Mucosa of stomach (tissue), 1 donor: ENCODE measurements at regions not wholly inside any gene's neighbourhood (a gene's known extent, or its start where the extent isn't known, plus 50 kb on each side); places are given as distances from the start of the nearest gene placed in this dataset.
"Not testable (repeated sequence)": the region's sequence is repeated elsewhere in the genome, so short reads cannot be mapped to it uniquely, and the experiment has no call there.

Experiments used
- H3K27me3 ChIP-seq: one replicate; pipeline ENCODE4 v1.7.0; 2013; ENCODE audit warnings: mild to moderate bottlenecking, low read length; ENCODE audit not compliant: control insufficient read depth, insufficient read depth
- H3K36me3 ChIP-seq: one replicate; pipeline ENCODE4 v1.7.0; 2013; ENCODE audit warnings: low read length; ENCODE audit not compliant: control insufficient read depth, insufficient read depth
- H3K4me1 ChIP-seq: one replicate; pipeline ENCODE4 v1.7.0; 2013; ENCODE audit warnings: mild to moderate bottlenecking, low read length; ENCODE audit not compliant: control insufficient read depth, insufficient read depth
- H3K4me3 ChIP-seq: one replicate; pipeline ENCODE4 v1.7.0; 2013; ENCODE audit warnings: low read length
- H3K9ac ChIP-seq: one replicate; pipeline ENCODE4 v1.7.0; 2013; ENCODE audit warnings: mild to moderate bottlenecking, low read length, moderate library complexity
- H3K9me3 ChIP-seq: one replicate; pipeline ENCODE4 v1.7.0; 2013; ENCODE audit warnings: mild to moderate bottlenecking, low read length, moderate library complexity; ENCODE audit not compliant: control insufficient read depth
- donor health status: Pancreatic carcinoma.

DNA sequence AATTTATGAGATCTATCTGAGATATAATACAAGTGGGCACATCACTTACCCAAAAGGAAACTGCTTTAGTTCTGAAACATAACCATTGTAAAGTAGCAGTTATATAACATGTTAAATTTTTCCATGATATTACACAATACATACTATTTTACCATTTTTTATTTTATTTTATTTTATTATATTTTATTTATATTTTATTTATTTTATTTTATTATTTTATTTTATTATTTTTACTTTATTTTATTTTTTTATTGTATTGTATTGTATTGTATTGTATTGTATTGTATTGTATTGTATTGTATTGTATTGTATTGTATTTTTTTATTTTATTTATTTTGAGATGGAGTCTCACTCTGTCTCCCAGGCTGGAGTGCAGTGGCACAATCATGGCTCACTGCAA, 1095.9 kb downstream of the SUCLG1 start:
- H3K9ac ChIP-seq, H3K4me1 ChIP-seq, H3K9me3 ChIP-seq, H3K4me3 ChIP-seq, H3K36me3 ChIP-seq, H3K27me3 ChIP-seq: not testable (repeated sequence)

GRCh38 chr2:83359336-83359735, 1099.7 kb downstream of the SUCLG1 start:
- H3K9ac ChIP-seq: no peak overlapping the region
- no peaks in the 10 kb centered on the region for H3K27me3 ChIP-seq
- no peaks in the 10 kb centered on the region for H3K9me3 ChIP-seq
- H3K36me3 ChIP-seq: no peaks in the 10 kb centered on the region
- H3K4me1 ChIP-seq: no peaks in the 10 kb centered on the region
- H3K4me3 ChIP-seq: no peak overlapping the region

DNA sequence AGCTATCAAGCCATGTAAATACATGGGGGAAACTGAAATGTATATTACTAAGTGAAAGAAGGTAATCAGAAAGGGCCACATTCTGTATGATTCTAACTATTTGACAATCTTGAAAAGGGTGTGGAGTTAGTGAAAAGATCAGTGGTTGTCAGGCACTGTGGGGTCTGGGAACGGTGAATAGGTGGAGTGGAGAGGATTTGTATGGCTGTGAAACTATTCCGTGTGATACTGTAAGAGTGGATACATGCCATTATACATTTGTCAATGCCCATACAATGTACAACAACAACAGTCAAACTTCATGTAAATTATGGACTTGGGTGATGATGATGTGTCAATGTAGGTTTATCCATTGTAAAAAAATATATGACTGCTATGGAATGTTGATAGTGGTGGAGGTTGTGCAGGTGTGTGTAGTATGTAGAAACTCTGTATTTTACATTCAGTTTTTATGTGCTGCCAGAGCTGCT, 1116.2 kb downstream of the SUCLG1 start:
- no peak overlapping the region for H3K4me3 ChIP-seq
- H3K27me3 ChIP-seq: no peaks in the 10 kb centered on the region
- no peak overlapping the region for H3K9ac ChIP-seq
- H3K9me3 ChIP-seq: no peaks in the 10 kb centered on the region
- no peaks in the 10 kb centered on the region for H3K36me3 ChIP-seq
- no peaks in the 10 kb centered on the region for H3K4me1 ChIP-seq

DNA sequence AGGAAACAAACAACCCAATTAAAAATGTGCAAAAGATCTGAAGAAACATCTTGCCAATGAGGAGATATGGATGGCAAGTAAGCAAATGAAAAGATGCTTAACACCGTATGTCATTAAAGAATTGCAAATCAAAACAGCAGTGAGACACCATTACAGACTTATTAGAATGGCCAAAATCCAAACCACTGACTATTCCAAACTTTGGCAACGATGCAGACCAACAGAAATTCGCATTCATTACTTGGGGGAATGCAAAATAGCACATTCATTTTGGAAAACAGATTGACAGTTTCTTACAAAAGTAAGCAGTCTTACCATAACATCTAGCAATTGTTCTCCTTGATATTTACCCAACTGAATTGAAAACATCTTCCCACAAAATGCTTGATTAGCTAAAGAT, 1118.7 kb downstream of the SUCLG1 start:
- Histone ChIP-seq H3K36me3 (no peaks in the 10 kb centered on the region), H3K9me3 (no peaks in the 10 kb centered on the region)

GRCh38 chr2:83339942-83340341, 1119.1 kb downstream of the SUCLG1 start:
- H3K9me3 ChIP-seq, H3K4me3 ChIP-seq, H3K9ac ChIP-seq, H3K27me3 ChIP-seq, H3K36me3 ChIP-seq, H3K4me1 ChIP-seq: not testable (repeated sequence)

More for the DNA sequence above, 1118.7 kb downstream of the SUCLG1 start:
- H3K4me3 ChIP-seq: no peak overlapping the region
- H3K4me1 ChIP-seq: no peaks in the 10 kb centered on the region
- no peaks in the 10 kb centered on the region for H3K27me3 ChIP-seq
- H3K9ac ChIP-seq: no peak overlapping the region

- H3K9me3 ChIP-seq: no peaks in the 10 kb centered on the region
- H3K9ac ChIP-seq: no peak overlapping the region
- no peaks in the 10 kb centered on the region for H3K36me3 ChIP-seq
- no peaks in the 10 kb centered on the region for H3K27me3 ChIP-seq
- H3K4me3 ChIP-seq: no peak overlapping the region
- H3K4me1 ChIP-seq: no peaks in the 10 kb centered on the region
These were observed 1127.3 kb downstream of the SUCLG1 start for GRCh38 chr2:83331810-83332209.

GRCh38 chr2:83323038-83323437, 1136.0 kb downstream of the SUCLG1 start:
- Histone ChIP-seq H3K36me3 (no peaks in the 10 kb centered on the region), H3K27me3 (no peaks in the 10 kb centered on the region), H3K4me1 (no peaks in the 10 kb centered on the region), H3K9ac (no peak overlapping the region), H3K9me3 (no peaks in the 10 kb centered on the region), H3K4me3 (no peak overlapping the region)

DNA sequence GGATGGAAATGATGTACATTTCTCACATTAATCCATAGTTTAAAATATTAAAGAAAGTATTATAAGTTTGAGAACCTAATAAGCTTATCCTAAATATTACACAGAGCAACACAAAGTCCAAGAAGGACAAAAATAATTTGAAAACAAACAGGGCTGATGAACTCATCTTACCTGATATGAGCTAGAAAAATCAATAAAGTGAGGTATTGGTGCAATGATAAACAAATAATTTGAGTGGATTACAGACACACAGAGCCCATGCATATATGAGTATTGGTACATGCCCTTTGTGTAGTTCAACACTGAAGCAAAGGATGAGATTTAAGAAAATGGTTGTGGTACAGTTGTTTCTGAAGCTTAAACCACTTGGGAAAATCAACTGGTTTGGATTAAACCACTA, 1139.0 kb downstream of the SUCLG1 start:
- H3K9ac ChIP-seq: no peak overlapping the region
- H3K36me3 ChIP-seq: no peaks in the 10 kb centered on the region
- H3K9me3 ChIP-seq: no peaks in the 10 kb centered on the region
- no peaks in the 10 kb centered on the region for H3K27me3 ChIP-seq
- no peaks in the 10 kb centered on the region for H3K4me1 ChIP-seq
- no peak overlapping the region for H3K4me3 ChIP-seq

GRCh38 chr2:83305758-83306378, 1153.2 kb downstream of the SUCLG1 start:
- Histone ChIP-seq H3K9me3 (no peaks in the 10 kb centered on the region), H3K36me3 (no peaks in the 10 kb centered on the region), H3K4me3 (no peak overlapping the region), H3K9ac (no peak overlapping the region), H3K27me3 (no peaks in the 10 kb centered on the region), H3K4me1 (no peaks in the 10 kb centered on the region)

- H3K4me1 ChIP-seq: no peaks in the 10 kb centered on the region
- no peaks in the 10 kb centered on the region for H3K36me3 ChIP-seq
- no peak overlapping the region for H3K4me3 ChIP-seq
- no peaks in the 10 kb centered on the region for H3K27me3 ChIP-seq
- no peaks in the 10 kb centered on the region for H3K9me3 ChIP-seq
- no peak overlapping the region for H3K9ac ChIP-seq
These were observed 1168.0 kb downstream of the SUCLG1 start for GRCh38 chr2:83291083-83291482.

DNA sequence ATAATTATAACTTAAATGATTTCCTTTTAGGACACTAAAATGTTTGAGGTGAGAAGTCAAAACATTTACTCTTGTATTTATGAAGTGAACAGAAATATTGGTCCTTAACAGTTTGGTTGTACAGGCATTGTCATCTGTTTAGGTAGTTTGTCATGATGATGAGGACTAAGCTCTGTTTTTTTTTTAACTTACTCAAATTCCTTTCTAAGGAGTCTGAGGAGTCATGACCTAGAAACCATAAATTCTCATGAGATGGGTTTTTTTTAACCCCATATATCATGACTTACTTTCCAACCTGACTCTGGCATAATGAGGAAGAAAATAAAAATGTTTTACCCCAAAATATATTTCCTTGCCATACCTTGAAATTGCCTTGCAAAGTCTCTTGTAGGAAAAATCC, 1176.2 kb downstream of the SUCLG1 start:
- no peaks in the 10 kb centered on the region for H3K36me3 ChIP-seq
- no peak overlapping the region for H3K9ac ChIP-seq
- H3K9me3 ChIP-seq: no peaks in the 10 kb centered on the region
- H3K4me3 ChIP-seq: no peak overlapping the region
- H3K4me1 ChIP-seq: no peaks in the 10 kb centered on the region
- H3K27me3 ChIP-seq: no peaks in the 10 kb centered on the region

DNA sequence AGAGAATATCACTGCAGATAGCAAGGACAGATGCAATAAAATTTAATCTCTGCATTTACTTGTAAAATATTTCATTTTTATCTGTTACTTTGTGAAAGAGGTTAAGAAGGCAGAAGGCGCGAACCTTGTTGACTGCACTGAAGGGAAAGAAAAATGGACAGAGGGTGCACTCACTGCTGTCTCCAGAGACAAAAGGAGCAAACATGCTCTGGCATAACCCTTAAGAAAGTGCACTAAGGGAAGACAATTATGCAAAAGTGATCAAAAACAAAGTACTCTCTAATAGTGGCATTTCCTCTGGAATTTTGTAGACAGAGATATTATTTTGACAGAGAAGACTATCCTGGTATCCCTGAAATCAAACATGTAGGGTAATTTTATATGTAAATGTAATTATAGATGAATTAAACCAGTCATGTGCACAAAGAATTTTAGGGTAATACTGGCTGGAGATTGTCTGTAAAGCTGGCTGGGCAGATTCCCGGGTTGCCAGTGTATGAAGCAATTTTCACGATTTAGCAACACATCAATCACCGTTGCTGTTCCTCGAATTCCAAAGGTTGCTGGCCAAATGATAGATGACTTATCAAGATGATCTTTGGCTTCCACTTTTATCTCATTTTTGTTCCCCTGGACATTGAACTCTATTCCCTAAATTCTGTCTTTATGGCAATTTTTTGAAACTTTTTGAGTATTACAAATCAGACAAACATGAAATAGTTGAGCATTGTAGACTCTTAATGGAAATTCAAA, 1176.9 kb downstream of the SUCLG1 start:
- Histone ChIP-seq H3K9ac (no peak overlapping the region), H3K27me3 (no peaks in the 10 kb centered on the region), H3K4me1 (no peaks in the 10 kb centered on the region), H3K9me3 (no peaks in the 10 kb centered on the region), H3K4me3 (no peak overlapping the region), H3K36me3 (no peaks in the 10 kb centered on the region)
